ENCODE measurements at regions not wholly inside any gene's neighbourhood (a gene's known extent, or its start where the extent isn't known, plus 50 kb on each side); places are given as distances from the start of the nearest gene placed in this dataset.

DNA sequence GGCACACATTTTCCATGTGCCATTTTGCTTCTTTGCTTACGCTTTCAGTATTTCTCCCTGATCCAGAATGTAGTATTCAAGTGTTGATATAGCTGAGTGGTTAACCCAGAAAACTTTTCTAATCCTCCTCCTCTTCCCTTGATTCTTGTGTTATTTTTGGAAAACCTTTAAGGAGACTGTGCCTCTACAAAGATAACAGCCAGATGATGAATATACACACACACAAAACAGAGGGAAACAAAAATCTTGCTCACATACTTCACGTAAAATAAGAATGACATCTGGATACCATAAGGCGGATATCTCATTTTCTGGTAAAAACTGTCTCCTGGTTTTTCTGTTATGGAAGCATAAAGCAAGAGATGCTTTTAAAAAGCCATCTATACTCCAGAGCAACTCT is 295.8 kb upstream of the THBS1 start:
- no peak for DNase-seq
- Histone ChIP-seq H3K27me3 (replicated peaks in 1 of 7) (peaks cover 0 to 14% (median 0%) of the 10 kb centered on the region in 7 donors), H3K4me3 (no peak overlapping the region), H3K4me1 (no peaks in the 10 kb centered on the region), H3K36me3 (no peaks in the 10 kb centered on the region), H3K27ac (no peak overlapping the region), H3K9me3 (peaks cover 0 to 9% (median 2%) of the 10 kb centered on the region in 8 donors)
- 85 to 97% (median 94%) methylated on average over 3 of the region's 3 CpGs for WGBS, 5 donors
- intact Hi-C loops (cut with DNase I; ENCODE audit: low total_unique reads): no loop called here
- TF ChIP-seq POLR2A (IDR thresholded peaks at IDR 0.05): no peak
- TF ChIP-seq CTCF (IDR thresholded peaks at IDR 0.05 in 8 of 11, conservative IDR thresholded peaks at IDR 0.05 in 3 of 11): no peak
- TF ChIP-seq POLR2AphosphoS5 (IDR thresholded peaks at IDR 0.05): no peak

- Histone ChIP-seq H3K36me3 (no peaks in the 10 kb centered on the region), H3K9me3 (peaks cover 0 to 9% (median 2%) of the 10 kb centered on the region in 8 donors), H3K4me3 (no peak overlapping the region), H3K4me1 (no peaks in the 10 kb centered on the region), H3K27ac (no peak overlapping the region), H3K27me3 (replicated peaks in 1 of 7) (peaks cover 0 to 14% (median 0%) of the 10 kb centered on the region in 7 donors)
- intact Hi-C loops (cut with DNase I; ENCODE audit: low total_unique reads): no loop called here
- TF ChIP-seq CTCF (IDR thresholded peaks at IDR 0.05 in 8 of 11, conservative IDR thresholded peaks at IDR 0.05 in 3 of 11) (no peak), POLR2A (IDR thresholded peaks at IDR 0.05) (no peak), POLR2AphosphoS5 (IDR thresholded peaks at IDR 0.05) (no peak)
- DNase-seq: no peak
Observed at GRCh38 chr15:39285663-39286062, 295.2 kb upstream of the THBS1 start.

DNA sequence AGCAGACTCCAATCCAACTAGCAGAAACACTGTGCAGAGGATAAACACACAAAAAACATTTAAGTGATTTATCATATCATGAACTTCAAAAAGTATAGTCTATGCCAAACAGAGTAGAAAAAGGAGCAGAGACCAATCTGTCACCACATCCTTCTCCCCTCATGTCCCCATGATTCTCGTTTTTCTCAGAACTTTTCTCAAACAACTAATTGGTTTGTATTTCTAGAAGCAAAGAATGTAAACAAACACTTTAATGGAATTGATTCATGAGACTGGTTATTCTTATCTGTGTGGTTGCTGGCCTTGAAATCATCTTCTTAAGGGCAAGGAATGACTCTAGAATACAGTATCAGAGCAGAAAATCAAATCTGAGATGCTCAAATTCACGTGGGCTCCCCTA is 294.2 kb upstream of the THBS1 start:
- Histone ChIP-seq H3K4me3 (no peak overlapping the region), H3K27me3 (replicated peaks in 1 of 7) (peaks cover 0 to 14% (median 0%) of the 10 kb centered on the region in 7 donors), H3K36me3 (no peaks in the 10 kb centered on the region), H3K9me3 (peaks cover 0 to 6% (median 2%) of the 10 kb centered on the region in 8 donors), H3K27ac (no peak overlapping the region), H3K4me1 (no peaks in the 10 kb centered on the region)
- intact Hi-C loops (cut with DNase I; ENCODE audit: low total_unique reads): no loop called here
- DNase-seq: no peak
- 36 to 51% (median 42%) methylated on average over 2 of the region's 2 CpGs for WGBS, 5 donors
- TF ChIP-seq POLR2AphosphoS5 (IDR thresholded peaks at IDR 0.05): no peak
- TF ChIP-seq CTCF (IDR thresholded peaks at IDR 0.05 in 8 of 11, conservative IDR thresholded peaks at IDR 0.05 in 3 of 11): no peak
- no peak for TF ChIP-seq POLR2A (IDR thresholded peaks at IDR 0.05)

DNA sequence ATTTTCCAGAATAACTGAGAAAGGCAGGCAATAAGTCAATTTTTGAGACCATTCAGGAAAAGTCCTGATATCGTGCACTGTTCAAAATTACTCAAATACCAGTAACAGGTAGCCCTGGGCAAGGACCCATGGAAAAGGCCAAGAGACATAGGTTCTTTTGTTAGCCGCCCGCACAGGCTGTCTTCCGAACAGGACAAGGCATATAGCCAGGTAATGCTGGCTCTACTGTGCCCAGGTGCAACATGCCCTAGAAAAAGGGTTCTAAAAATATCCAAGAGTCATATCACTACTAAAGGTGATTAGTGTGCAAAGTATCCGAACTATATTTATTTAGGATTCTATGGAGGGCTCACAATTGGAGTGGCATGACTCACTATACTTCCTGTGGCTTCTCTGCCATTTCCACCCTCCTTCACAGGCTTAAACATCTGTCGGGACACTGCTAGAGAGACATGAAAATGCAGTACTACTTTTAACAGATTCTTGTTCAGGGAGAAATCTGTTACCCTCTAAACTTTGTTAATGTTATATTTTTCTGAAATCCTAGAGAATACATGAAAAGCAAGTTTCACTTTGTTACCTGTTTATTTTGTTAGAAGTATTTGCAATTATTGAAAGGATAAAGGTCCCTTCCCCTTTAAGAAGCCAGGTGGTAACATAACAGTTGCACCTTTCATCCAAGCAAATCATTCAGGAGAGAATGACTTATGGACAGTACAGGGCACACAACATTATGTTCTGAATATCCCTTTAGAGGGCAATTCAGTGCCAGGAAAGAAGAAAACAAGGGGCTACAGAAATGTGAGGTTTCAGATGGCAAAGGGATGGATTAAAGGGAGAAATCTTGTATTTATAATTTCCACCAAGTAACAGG is 293.3 kb upstream of the THBS1 start:
- Histone ChIP-seq H3K9me3 (peaks cover 0 to 8% (median 3%) of the 10 kb centered on the region in 8 donors), H3K36me3 (no peaks in the 10 kb centered on the region), H3K27ac (no peak overlapping the region), H3K4me1 (no peaks in the 10 kb centered on the region), H3K4me3 (no peak overlapping the region), H3K27me3 (replicated peaks in 1 of 7) (peaks cover 0 to 14% (median 0%) of the 10 kb centered on the region in 7 donors)
- no peak for DNase-seq
- no peak for TF ChIP-seq CTCF (IDR thresholded peaks at IDR 0.05 in 8 of 11, conservative IDR thresholded peaks at IDR 0.05 in 3 of 11)
- TF ChIP-seq POLR2AphosphoS5 (IDR thresholded peaks at IDR 0.05): no peak
- TF ChIP-seq POLR2A (IDR thresholded peaks at IDR 0.05): no peak
- WGBS, 5 donors: 78 to 85% (median 79%) methylated on average over 6 of the region's 6 CpGs
- intact Hi-C loops (cut with DNase I; ENCODE audit: low total_unique reads): no loop called here

Data from spleen (tissue), 11 donors.